GM12864 (cell line): ENCODE measurements at regions not wholly inside any gene's neighbourhood (a gene's known extent, or its start where the extent isn't known, plus 50 kb on each side); places are given as distances from the start of the nearest gene placed in this dataset.

ENCODE experiments used
- DNase-seq: peaks from one replicate; pipeline ENCODE4 v3.0.0-alpha.2; 2011; ENCODE audit warnings: low read depth
- H3K4me3 ChIP-seq: 2 replicates; pipeline ENCODE4 v1.5.1; 2011; ENCODE audit warnings: mild to moderate bottlenecking, low read depth, low read length, control low read depth
- TF ChIP-seq, protein P1 (sequence below): IDR thresholded peaks from 2 replicates; pipeline ENCODE4 v1.5.1; 2011; ENCODE audit warnings: low read depth, mild to moderate bottlenecking, moderate library complexity, low read length, control low read depth, inconsistent platforms; ENCODE audit errors: missing control alignments

DNA sequence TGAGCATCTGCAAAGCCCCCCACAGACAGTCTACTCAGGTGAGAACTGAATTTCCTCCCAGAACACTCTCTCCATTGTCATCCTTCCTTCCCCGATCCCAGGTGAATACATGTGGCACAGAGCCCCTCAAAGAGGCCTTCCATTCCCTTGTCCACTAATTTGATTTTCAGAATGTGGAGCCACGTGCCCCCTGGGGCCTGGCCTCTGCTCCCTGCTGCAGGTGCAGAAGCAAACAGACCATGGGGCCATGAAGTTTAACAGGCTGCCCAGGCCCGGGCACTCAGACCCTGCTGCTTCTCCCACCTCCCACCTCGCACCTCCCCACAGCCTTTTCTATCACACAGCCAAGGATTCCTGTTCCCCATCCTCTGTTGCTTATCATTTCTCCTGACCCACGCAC is 243.8 kb upstream of the RAB4A start:
- no peak overlapping the region for H3K4me3 ChIP-seq
- DNase-seq, result no peak
- TF ChIP-seq, protein P1, sequence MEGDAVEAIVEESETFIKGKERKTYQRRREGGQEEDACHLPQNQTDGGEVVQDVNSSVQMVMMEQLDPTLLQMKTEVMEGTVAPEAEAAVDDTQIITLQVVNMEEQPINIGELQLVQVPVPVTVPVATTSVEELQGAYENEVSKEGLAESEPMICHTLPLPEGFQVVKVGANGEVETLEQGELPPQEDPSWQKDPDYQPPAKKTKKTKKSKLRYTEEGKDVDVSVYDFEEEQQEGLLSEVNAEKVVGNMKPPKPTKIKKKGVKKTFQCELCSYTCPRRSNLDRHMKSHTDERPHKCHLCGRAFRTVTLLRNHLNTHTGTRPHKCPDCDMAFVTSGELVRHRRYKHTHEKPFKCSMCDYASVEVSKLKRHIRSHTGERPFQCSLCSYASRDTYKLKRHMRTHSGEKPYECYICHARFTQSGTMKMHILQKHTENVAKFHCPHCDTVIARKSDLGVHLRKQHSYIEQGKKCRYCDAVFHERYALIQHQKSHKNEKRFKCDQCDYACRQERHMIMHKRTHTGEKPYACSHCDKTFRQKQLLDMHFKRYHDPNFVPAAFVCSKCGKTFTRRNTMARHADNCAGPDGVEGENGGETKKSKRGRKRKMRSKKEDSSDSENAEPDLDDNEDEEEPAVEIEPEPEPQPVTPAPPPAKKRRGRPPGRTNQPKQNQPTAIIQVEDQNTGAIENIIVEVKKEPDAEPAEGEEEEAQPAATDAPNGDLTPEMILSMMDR, result no peak

DNA sequence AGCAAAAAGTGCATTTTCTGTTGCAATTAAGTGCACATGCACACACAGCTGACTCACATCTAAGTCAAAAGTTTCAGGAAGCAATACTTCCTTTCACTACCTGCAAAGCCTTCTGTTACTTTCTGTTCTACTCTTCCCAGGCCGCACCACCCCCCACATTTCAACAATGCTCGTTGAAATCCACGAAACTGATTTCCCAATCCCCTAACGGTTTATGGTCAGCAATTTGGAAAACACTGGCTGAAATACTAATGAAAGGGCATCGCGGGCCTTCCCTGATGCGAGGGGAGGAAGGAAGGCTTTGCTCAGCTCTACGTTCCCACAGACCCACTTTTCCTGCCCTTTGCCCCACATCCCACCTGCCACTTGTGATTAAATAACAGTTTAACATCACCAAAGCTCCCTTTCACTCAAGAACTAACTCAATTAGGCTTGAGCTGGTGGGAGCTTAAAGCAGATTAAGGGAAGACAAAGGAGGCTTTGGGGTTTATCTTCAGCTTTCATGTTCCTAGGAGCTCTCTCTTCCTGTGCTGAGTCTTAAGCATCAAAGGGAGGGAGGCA is 243.2 kb upstream of the RAB4A start:
- TF ChIP-seq, protein P1, result no peak
- H3K4me3 ChIP-seq, result no peak overlapping the region
- DNase-seq, result no peak

DNA sequence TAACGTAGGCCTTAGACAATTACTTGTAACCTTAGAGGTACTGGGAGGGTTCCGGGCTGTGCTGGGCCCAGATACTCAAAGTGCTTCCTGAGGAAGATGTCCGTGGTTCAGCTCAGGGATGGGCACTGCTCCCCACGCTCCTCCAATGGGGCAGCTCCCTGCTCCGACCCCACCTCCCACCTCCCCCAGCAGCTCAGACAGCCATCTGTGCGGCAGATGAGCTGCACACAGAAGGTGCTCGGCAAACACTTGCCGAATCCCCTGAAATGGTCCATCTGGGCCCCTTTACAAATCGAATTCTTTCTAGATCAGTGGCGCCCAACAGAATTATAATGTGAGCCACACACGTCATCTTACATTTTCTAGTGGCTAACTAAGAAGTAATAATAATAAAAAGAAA is 242.4 kb upstream of the RAB4A start:
- DNase-seq, result no peak

DNA sequence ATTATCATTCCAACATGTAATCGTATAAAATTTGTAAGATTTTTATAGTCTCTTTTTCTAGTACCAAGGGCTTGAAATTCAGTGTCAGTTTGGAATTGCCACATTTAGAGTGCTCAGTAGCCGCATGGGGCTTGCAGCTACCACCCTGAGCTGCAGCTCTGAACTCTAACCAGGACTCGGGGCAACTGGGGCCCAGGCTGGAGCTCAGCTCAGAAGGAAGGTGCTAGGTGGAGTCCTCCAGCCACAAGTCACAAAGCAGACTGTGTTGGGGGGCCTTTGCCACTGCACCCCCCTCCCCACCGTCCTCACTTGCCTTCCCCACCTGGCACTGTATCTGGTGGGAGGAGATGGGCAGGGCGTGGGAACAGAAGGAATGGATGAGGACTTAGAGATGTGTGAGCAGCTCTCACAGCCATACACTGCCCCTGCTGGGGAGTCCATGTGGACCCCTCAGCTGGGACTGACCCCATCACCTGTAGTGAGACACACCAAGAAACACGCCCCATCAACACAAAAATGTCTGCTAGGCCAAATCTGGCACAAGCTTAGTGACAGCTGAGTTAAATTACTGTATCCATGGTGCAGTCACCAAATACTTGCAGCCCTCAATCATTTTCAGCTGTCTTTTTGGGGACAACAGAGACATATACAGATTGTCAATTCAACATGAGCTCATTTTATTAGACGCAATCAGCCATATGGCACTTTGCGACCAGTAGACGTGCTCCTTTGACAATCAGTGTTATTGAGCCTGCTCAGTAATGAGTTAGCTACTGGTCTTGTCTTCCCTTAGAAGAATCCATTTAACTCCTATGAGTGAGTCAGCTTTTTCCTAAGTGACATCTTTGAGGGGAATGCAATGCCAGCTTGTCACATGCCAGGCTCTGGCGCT is 241.7 kb upstream of the RAB4A start:
- TF ChIP-seq, protein P1, result no peak
- no peak for DNase-seq
- no peak overlapping the region for H3K4me3 ChIP-seq

More for the DNA sequence above, 242.4 kb upstream of the RAB4A start:
- TF ChIP-seq, protein P1, result no peak
- H3K4me3 ChIP-seq, result no peak overlapping the region

DNA sequence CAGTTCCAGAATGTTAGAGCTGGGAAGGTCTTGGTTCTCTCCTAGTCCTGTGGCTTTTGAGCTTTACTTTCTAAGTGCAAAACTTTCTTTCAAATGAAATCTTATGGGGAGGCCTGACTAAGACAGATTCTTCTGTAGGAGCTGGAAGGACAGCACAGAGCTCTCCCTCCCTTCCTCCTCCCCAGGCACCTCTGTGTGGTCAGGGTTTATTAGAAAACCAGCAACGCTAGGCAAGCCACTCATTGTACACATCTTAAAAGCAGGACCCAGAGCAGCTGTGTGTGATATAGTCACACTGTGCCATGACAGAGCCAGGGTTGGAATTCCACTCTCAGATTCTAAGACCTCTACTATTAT is 241.1 kb upstream of the RAB4A start:
- no peak for DNase-seq
- TF ChIP-seq, protein P1, result no peak
- no peak overlapping the region for H3K4me3 ChIP-seq

DNA sequence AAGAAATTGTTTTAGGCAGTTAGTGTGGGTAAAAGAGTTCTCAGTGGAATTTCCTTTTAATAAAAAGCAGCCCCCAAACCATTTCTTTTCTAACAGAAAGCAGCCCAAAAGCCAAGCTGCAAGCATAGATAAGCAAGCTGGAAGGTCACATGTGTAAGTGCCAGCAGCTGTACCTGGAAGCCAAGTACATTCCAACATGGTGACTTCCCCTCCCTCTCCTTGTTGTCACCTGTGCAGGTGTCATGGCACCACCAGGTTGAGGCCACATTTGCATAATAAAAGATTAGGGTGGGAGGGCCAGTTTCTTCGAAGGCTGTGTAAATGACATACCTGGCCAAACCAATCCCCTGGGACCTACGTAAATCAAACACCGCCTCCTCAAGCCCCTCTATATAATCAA is 240.3 kb upstream of the RAB4A start:
- no peak for DNase-seq
- no peak overlapping the region for H3K4me3 ChIP-seq
- TF ChIP-seq, protein P1, result no peak
